ENCODE measurements at regions not wholly inside any gene's neighbourhood (a gene's known extent, or its start where the extent isn't known, plus 50 kb on each side); places are given as distances from the start of the nearest gene placed in this dataset.

- H3K9ac ChIP-seq (ENCODE audit: insufficient read depth in 1 of 2, low read length in 2 of 2): no peak overlapping the region
- H3K4me1 ChIP-seq (ENCODE audit: control insufficient read depth in 5 of 5, insufficient read depth in 5 of 5, low read length in 5 of 5): peaks cover 0 to 2% (median 0%) of the 10 kb centered on the region in 5 donors
- no peak overlapping the region for H3K4me3 ChIP-seq
- H3K36me3 ChIP-seq (ENCODE audit: control insufficient read depth in 4 of 4, insufficient read depth in 4 of 4, low read length in 4 of 4): no peaks in the 10 kb centered on the region
- WGBS, 2 donors: 85 to 86% methylated on average over 5 of the region's 5 CpGs
- ATAC-seq (ENCODE audit: insufficient read depth, low FRiP score) (no peak), DNase-seq (no peak)
- TF ChIP-seq CTCF (IDR thresholded peaks at IDR 0.05; ENCODE audit: control extremely low read depth, extremely low read depth): no peak
- peaks cover 2 to 8% (median 3%) of the 10 kb centered on the region in 4 donors for H3K9me3 ChIP-seq (ENCODE audit: control insufficient read depth in 4 of 4, insufficient read depth in 3 of 4, low read length in 3 of 4)
- no peak overlapping the region for H3K27ac ChIP-seq (ENCODE audit: low read depth in 1 of 2, low read length in 1 of 2)
- no peaks in the 10 kb centered on the region for H3K27me3 ChIP-seq (ENCODE audit: control insufficient read depth in 3 of 3, insufficient read depth in 3 of 3, low read length in 2 of 3)
Measured at GRCh38 chr21:38887062-38887686, 81.4 kb downstream of the ETS2 start.

GRCh38 chr21:38885909-38886308 lies 80.2 kb downstream of the ETS2 start:
- WGBS, 2 donors: 97 to 100% methylated on average over 1 of the region's 1 CpG
- Histone ChIP-seq H3K9ac (ENCODE audit: insufficient read depth in 1 of 2, low read length in 2 of 2) (no peak overlapping the region), H3K27me3 (ENCODE audit: control insufficient read depth in 3 of 3, insufficient read depth in 3 of 3, low read length in 2 of 3) (no peaks in the 10 kb centered on the region), H3K4me1 (ENCODE audit: control insufficient read depth in 5 of 5, insufficient read depth in 5 of 5, low read length in 5 of 5) (peaks cover 0 to 2% (median 0%) of the 10 kb centered on the region in 5 donors), H3K9me3 (ENCODE audit: control insufficient read depth in 4 of 4, insufficient read depth in 3 of 4, low read length in 3 of 4) (peaks cover 3 to 8% (median 4%) of the 10 kb centered on the region in 4 donors), H3K36me3 (ENCODE audit: control insufficient read depth in 4 of 4, insufficient read depth in 4 of 4, low read length in 4 of 4) (no peaks in the 10 kb centered on the region), H3K4me3 (no peak overlapping the region), H3K27ac (ENCODE audit: low read depth in 1 of 2, low read length in 1 of 2) (no peak overlapping the region)
- no peak for TF ChIP-seq CTCF (IDR thresholded peaks at IDR 0.05; ENCODE audit: control extremely low read depth, extremely low read depth)
- ATAC-seq (ENCODE audit: insufficient read depth, low FRiP score): no peak
- no peak for DNase-seq

- Histone ChIP-seq H3K27ac (ENCODE audit: low read depth in 1 of 2, low read length in 1 of 2) (no peak overlapping the region), H3K9ac (ENCODE audit: insufficient read depth in 1 of 2, low read length in 2 of 2) (no peak overlapping the region), H3K36me3 (ENCODE audit: control insufficient read depth in 4 of 4, insufficient read depth in 4 of 4, low read length in 4 of 4) (no peaks in the 10 kb centered on the region), H3K4me1 (ENCODE audit: control insufficient read depth in 5 of 5, insufficient read depth in 5 of 5, low read length in 5 of 5) (no peaks in the 10 kb centered on the region), H3K9me3 (ENCODE audit: control insufficient read depth in 4 of 4, insufficient read depth in 3 of 4, low read length in 3 of 4) (peaks cover 3 to 8% (median 6%) of the 10 kb centered on the region in 4 donors), H3K4me3 (no peak overlapping the region), H3K27me3 (ENCODE audit: control insufficient read depth in 3 of 3, insufficient read depth in 3 of 3, low read length in 2 of 3) (no peaks in the 10 kb centered on the region)
- ATAC-seq (ENCODE audit: insufficient read depth, low FRiP score) (no peak), DNase-seq (no peak)
- 81 to 88% methylated on average over 3 of the region's 3 CpGs for WGBS, 2 donors
- TF ChIP-seq CTCF (IDR thresholded peaks at IDR 0.05; ENCODE audit: control extremely low read depth, extremely low read depth): no peak
Measured at GRCh38 chr21:38884440-38884839, 78.7 kb downstream of the ETS2 start.

GRCh38 chr21:38883142-38883541 lies 77.4 kb downstream of the ETS2 start:
- H3K9ac ChIP-seq (ENCODE audit: insufficient read depth in 1 of 2, low read length in 2 of 2): no peak overlapping the region
- no peak for ATAC-seq (ENCODE audit: insufficient read depth, low FRiP score)
- H3K27ac ChIP-seq (ENCODE audit: low read depth in 1 of 2, low read length in 1 of 2): no peak overlapping the region
- H3K4me3 ChIP-seq: no peak overlapping the region
- peaks cover 3 to 8% (median 6%) of the 10 kb centered on the region in 4 donors for H3K9me3 ChIP-seq (ENCODE audit: control insufficient read depth in 4 of 4, insufficient read depth in 3 of 4, low read length in 3 of 4)
- no peaks in the 10 kb centered on the region for H3K27me3 ChIP-seq (ENCODE audit: control insufficient read depth in 3 of 3, insufficient read depth in 3 of 3, low read length in 2 of 3)
- no peaks in the 10 kb centered on the region for H3K4me1 ChIP-seq (ENCODE audit: control insufficient read depth in 5 of 5, insufficient read depth in 5 of 5, low read length in 5 of 5)
- no peaks in the 10 kb centered on the region for H3K36me3 ChIP-seq (ENCODE audit: control insufficient read depth in 4 of 4, insufficient read depth in 4 of 4, low read length in 4 of 4)
- no peak for TF ChIP-seq CTCF (IDR thresholded peaks at IDR 0.05; ENCODE audit: control extremely low read depth, extremely low read depth)
- no peak for DNase-seq

All from lung (tissue), 11 donors.